COR-L47 (cell line): ENCODE measurements at regions not wholly inside any gene's neighbourhood (a gene's known extent, or its start where the extent isn't known, plus 50 kb on each side); places are given as distances from the start of the nearest gene placed in this dataset.

ENCODE experiments used
- DNase-seq: peaks from one replicate; lab custom pipeline; 2025; lab: John Stamatoyannopoulos, UW

DNA sequence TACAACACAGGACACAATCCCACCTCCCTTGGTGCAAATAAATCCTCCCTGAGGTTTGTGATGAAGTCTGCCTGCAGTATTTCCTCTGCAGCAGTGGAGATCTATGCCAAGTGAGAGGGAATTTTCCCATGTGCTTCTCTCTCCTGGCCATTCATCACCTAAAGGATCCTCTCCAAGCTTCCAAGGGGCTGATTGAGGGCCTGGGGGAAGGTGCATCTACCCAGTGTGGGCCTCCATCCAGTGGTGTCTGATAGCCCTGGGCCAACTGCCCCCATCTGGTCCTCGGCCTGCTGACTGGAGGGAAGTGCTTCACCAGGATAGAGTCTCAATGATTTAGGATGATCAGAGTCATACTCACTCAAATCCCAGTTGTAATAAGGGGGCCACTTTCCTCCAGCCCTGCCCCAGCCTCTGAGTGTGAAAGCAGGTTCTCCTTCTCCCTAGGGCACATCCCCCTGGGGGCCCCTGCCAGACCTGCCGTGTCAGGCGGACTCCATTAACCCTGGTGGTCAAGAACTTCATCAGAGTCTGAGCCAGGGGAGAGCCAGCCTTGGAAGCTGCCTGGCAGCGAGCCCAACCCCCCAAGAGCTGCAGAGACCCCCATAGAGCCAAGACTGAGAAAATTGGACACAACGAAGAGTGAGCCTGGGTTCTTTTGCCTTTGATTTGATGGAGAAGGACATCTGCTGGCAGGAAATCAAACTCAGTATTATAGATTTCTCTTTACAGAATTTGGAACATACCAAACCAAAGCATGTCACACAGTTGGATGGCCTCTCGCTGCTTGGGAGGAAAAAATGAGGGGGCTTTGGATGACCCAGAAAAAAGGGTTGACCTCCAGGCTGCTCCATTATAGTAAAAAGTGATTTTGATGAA lies 509.6 kb downstream of the CMPK2 start:
- DNase-seq, result no peak

DNA sequence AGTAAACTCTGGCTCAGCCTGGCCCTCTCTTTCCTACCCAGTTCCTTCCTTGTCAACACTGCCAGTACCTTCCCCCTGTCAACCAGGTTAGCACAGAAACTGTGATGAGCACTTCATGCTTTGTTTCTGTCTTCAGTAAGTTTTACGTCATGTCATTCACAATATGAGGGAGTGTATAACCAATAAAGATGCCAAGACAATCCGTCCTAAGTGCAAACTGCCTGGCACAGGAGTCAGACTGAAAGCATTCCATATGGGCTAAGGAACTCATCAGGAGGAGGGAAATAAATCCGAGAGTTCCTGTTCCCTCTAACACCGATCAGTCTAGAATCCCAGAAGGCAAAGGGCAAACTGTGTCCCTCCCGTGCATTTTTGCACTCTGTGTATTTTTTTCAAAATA lies 507.2 kb downstream of the CMPK2 start:
- no peak for DNase-seq

DNA sequence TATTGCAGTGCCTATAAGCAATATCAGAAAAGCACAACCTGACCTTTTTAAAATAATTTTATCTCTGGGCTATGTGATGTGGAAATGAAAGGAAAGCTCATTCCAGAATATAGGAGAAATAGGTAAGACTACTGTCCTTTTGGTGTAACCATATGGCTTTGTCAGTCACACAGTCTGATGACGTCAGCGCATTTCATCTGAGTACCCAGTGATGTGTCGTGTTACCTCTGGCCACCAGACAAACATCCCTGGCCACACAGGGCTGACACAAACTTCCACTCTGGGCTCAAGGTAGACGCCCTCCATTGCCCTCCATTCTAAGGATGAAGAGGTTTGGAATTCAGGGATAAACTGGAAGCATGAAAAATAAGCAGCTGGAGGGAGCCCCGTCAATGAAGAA lies 506.7 kb downstream of the CMPK2 start:
- DNase-seq, result no peak

DNA sequence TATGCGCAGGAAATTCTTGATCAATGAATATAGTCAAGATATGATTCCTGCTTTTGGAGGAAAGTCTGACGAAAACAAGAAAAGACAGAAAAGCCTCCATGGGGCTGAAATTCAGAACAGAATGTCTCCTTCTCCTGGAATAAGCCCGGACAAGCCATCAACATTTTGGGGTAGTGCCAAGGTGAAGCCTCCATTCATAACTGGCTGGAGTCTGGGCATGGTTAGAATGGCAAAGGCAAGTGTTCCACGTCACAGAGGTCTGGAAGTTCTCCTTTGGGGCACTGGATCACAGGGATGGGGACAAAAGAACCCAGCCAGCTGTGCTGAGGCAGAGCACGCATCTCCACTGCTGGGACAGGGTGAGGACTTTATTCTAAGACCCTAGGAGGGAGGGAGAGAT lies 505.7 kb downstream of the CMPK2 start:
- no peak for DNase-seq

DNA sequence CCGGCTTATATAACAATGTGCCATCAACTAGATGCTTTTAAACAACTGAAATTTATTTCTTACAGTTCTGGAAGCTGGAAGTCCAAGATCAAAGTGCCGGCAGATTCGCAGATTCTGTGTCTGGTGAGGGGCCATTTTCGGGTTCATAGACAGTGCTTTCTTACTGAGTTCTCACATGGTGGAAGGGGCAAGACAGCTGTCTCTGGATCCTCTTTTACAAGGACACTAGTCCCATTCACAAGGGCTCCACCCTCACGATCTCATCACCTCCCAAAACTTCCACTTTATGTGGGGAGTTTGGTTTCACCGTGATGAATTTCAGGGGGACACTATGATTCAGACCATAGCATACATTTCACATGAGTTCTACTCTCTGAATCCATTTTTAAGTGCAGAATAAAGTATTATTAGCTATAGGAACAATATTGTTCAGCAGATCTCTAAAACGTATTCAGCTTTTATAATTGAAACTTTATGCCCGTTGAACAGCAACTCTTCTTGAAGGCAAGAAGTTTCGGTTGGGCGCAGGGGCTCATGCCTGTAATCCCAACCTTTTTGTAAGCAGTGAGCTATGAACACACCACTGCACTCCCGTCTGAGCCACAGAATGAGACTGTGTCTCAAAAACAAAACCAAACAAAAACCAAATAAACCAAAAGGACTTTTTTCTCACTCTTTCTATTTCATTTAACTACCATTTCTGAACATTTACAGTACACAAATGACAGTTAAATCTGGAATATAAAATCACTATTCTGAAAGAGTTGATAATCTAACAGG lies 502.8 kb downstream of the CMPK2 start:
- DNase-seq, result no peak

DNA sequence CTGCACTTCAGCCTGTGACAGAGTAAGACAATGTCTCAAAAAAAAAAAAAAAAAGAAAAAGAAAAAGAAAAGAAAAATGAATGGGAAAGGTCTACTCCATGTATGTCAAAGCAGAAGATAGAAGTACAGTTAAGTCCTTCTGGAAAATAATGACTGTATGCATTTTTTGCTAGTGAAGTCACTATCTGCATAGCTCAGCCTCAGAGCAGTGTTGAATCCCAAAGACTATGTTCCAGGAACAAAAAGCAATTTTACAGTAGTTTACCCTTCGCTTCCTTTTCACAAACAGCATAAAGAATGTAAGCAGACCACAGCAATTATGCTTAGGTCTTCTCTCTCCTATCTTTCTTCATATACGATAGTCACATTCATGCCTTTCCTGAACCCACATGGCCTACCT lies 497.4 kb downstream of the CMPK2 start:
- DNase-seq, result no peak

DNA sequence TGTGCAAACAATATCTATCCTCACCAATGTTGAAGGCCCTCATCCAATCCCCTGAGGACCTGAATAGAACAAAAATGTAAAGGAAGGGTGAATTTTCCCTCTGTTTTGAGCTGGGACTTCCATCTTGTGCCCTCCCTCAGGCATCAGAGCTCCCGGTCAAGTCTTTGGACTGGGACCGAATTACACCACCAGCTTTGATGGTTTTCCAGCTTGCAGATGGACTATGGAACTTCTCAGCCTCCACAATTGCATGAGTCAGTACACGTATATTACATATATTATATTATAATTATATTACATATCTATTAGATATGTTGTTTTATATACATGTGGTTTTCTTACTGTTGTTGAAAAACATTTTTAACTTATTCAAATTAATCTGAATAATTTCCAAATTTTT lies 496.4 kb downstream of the CMPK2 start:
- DNase-seq, result no peak

DNA sequence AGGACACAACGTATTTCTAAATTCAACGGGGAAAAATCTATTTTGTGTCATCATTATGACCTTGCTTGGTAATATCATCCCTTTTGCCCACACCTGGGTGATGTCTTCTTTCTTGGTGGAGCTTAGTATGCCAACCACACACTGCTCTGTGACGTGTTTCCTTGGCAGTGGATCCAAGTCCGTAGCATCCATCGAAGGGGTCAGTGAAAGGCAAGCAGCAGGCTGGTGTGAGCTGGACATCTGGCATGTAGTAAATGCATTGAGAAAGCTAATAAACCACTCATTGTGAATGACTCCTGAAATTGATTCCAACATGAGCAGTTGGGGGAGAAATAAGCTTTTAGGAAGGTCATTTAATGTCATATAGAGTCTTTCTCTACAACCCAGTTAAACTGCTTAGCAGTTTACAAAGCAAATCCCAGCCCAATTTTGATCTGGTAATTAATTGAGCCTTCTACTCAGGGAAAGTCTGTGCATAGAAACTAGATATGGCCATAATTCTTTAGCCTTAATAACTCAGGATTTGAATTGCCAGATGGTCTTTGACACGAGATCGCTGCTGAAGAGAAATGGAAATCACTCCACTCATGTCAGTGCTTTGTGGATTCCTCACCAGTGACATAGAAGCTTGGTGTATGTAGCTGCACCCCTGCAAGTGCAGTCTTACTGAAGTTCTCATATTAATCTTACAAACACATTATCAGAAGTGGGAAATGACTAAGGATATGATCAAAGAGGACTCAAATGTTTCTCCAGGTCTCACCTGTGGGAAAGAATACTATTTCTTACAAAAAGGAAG lies 494.8 kb downstream of the CMPK2 start:
- no peak for DNase-seq

DNA sequence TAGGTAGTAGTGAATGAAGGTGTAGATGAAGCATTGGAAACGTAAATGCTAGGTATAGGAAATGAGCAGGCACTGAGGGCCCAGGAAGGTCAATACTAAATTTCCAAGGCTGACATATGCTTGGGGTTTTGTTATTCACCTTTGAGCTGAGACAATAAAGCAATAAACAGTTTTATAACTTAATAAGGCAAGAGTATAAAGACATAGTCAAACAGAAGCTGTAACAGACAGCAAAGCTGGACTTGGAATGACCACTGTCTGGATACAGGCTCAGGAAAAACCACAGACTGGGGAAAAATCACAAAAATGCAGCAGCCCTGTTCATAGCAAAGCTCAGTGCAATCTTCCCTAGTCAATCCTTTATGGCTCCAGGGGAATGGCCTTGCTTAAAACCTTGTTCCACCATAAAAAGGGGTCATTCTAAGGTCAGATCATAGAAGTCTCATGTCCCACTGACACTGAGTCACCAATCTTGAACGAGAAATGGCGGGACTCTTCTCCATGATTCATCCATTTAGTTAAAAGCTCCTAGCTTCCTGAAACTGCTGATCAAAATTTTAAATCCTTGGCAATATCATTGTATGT lies 493.3 kb downstream of the CMPK2 start:
- no peak for DNase-seq

DNA sequence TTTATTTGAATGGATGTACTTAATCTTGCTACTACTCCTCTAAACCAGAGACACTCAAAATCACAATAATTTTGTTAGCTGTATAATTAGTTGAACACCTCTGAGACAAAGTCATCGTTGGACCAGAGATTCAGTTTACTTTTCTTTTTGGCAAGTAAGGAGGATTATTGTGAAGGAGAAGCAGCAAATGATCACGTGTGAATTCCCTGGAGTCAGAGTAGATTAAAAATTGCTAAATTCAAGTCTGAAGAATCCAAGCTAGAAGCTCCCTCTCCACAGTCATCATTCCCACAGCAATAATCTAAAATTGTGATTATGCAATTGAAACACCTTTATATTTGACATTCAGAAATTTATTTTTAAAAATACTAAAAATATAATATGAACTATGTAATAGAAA lies 484.4 kb downstream of the CMPK2 start:
- DNase-seq, result no peak

DNA sequence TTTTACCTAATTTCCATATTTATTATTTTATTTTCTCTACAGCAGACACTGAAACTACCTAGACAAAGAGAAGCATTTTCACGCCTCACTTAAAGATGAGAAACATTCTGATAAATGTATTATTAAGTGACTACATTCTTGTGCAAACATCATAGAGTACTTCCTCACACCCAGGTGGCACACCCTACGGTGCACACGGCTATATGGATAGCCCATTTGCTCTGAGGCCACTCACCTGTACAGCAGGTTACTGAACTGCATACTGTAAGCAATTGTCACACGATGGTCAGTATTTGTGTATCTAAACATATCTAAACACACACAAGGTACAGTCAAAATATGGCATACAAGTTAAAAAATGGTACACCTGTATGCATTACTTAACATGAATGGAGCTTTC lies 481.4 kb downstream of the CMPK2 start:
- no peak for DNase-seq

DNA sequence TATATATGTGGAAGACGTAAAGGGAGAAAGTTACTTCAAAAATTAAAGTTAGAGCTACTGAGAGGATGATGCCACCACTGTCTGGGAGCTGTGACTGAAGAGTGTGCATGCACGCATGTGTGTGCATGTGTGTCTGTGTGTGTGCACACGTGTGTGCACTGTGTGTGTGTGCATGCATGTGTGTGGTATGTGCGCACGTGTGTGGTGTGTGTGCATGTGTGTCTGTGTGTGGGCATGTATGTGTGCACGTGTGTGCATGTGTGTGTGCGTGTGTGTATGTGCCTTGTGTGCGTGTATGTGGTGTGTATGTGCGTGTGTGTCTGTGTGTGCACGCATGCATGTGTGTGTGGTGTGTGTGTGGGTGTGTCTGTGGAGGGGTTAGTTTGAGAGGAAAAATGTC lies 473.4 kb downstream of the CMPK2 start:
- no peak for DNase-seq

DNA sequence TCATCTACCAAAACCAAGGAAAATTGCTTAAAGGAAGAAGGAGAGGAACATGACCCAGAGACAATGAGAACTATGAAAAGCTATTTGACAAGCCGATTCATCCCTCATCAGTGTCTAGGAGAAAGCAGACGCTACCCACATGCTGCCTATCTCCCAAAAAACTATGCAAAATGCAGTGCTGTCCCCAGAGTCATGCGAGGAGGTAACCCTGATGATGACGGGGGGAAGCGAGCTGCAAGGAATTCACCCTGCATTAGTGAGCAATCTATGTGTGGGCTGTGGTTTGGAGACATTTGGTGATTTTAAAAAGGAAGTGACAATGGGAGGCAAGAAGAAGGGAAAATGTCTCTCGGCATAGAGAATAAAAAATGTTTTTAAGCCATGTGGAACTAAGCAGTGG lies 472.7 kb downstream of the CMPK2 start:
- no peak for DNase-seq

DNA sequence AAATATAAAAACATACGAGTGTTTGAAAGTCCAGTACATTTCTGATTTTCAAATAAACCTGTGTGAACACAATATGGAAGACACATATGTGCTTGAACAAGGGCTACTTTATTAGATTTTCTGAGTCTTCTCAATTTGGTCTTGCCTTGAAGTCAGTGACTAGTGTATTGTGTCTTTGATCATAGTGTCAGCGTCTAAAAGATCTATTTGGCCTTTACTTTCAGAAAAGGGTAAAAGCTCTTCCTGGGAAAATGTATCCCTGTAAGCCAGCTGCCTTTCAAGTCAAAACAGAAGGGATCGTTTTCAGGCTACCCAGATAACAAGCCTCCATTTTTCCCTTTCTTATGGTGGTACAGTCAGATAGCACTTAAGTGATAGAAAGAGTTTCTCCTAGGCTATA lies 471.9 kb downstream of the CMPK2 start:
- no peak for DNase-seq

DNA sequence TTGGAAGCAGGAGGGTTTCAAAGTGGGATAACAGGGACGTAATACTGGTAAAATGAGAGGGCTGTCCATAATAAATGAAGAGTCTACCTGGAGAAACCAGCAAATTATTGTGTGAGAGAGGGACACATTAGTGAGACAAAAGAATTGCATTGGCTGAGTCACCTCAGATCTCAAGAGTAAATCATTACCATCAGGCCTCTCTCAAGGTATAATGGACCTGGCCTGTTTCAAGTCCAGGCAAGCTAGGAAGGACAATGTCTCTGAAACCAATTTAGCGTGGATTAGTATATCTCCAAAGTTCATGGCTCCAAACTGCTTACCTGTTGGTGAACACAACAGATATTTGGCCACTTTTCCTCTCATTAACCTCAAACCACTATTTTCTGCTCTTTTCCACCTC lies 471.4 kb downstream of the CMPK2 start:
- DNase-seq, result no peak

DNA sequence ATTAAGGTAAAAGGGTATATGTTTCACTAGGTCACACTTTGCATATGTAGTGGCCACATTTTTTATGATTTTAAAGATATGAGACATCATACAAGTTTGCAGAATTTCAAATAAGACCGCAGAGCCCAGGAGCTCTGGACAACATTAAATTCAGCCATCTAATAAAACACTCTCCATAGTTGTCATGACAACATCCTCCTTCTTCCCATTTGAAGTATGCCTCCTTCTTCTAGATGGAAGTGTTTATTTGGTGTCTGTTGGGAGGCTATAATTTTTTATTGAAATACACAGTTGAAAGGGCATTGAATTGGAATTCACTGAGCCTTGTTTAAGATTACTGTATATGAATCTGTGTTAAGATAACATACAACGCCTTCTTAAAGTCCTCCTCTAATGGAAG lies 467.3 kb downstream of the CMPK2 start:
- DNase-seq, result no peak

DNA sequence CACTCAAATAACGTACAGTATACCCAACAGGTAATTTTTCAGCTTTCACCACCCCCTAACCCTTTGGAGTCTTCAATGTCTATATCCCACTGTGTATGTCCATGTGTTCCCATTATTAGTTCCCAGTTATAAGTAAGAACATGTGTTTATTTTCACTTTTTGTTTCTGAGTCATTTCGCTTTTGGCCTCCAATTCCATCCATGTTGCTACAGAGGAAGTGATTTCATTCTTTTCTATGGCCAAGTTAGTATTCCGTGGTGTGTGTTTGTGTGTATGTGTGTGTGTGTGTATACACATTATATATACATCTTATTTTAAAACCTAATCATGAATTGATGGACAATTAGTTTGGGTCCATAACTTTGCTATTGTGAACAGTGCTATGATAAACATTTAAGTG lies 464.4 kb downstream of the CMPK2 start:
- no peak for DNase-seq

DNA sequence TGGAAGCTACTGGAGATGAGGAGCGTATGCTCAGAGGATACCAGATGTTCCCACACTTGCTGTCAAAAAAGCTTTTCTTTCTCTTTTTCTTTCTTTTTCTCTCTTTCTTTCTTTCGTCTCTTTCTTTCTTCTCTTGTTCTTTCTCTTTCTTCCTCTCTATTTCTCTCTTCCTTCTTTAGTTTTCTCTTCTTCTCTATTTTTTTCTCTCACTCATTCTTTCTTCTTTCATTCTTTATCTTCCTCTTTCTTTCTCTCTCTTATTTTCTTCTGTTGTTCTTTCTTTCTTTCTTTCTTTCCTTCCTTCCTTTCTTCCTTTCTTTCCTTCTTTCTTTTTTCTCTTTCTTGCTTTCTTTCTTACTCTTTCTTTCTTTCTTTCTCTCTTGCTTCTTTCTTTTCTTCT lies 457.6 kb downstream of the CMPK2 start:
- no peak for DNase-seq

DNA sequence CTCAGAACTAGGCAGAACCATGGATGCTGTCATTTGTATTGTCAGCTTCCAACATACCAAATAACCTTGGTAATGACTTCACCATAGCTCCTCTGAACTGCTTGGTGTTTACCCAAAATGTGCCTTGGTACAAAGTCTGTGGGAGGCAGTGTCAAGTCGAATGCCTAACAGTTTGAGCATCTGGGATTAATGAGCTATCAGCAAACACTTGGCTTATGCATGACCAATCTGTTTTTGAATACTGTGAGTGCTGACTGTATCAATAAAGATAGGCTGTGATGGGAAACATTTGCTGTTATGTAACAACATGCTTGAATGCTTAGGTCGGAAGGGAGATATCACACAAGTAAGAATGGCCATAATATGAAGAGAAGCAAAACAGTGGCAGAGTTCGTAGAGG lies 455.4 kb downstream of the CMPK2 start:
- DNase-seq, result no peak

DNA sequence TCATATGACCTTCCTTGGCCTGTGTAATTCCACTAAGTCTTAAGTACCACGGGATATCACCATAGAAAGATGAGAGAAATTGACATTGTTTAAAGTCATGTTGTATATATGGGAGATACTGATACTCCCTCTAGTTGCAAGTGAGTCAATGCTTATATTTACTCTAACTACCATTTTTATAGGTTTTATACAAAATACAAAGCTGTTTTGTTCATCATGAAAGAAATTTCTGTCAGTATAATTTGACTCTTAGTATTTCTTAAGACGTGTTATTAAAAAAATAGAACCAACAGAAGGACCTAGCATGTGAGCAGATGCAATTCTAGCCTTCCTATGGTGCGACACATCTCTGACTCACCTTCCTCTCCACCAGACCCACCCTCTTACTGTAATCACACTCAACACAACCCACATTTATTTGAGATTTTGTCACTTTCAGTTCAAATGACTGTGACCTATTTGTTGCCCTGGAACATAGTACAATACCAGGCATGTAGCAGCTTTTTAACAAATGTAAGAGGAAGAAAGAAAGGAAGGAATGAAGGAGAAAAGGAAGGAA lies 453.1 kb downstream of the CMPK2 start:
- DNase-seq, result no peak

DNA sequence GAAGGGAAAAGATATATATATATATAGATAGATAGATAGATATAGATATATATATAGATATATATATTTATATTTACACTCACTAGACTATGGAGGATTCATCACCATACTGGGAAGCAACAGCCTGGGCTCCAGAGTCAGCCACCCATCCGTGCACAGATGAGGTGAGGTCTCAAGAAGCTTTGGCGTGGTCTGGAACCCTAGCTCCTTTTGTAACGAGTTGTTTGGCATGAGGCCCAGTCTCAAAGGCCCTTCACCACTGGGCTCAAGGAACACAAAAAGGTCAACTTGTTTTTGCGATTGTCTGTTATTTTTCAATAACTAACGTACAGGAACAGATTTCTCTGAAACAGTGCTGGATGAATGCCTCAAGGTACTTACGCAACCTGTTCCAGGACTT lies 448.7 kb downstream of the CMPK2 start:
- DNase-seq, result no peak

DNA sequence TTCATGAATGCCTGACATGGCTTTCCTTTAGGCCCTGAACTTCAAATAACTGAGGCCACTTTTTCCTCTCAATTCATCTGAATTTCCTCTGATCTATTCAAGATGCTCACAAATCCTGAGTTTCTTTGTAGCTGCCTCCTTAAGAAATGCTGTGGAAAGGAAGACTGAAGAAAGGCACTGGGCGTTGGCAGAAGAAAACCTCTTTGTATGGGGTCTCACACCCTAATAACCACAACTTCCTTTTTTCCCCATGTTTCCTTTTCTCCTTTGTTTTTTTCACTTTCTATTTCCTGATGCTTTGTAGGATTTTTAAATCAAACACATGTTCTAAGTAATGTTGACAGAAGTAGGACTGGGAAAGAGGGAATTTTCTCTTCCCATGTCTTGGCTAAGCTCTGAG lies 447.4 kb downstream of the CMPK2 start:
- no peak for DNase-seq
